ENCODE measurements at regions not wholly inside any gene's neighbourhood (a gene's known extent, or its start where the extent isn't known, plus 50 kb on each side); places are given as distances from the start of the nearest gene placed in this dataset.
"Not testable (repeated sequence)": the region's sequence is repeated elsewhere in the genome, so short reads cannot be mapped to it uniquely, and the experiment has no call there.

- DNase-seq, result no peak
Measured at GRCh38 chr6:168929871-168930450, 323.7 kb downstream of the THBS2 start.

GRCh38 chr6:168928012-168928411 is 325.6 kb downstream of the THBS2 start:
- no peak for DNase-seq

GRCh38 chr6:168927026-168927425 is 326.6 kb downstream of the THBS2 start:
- no peak for DNase-seq

GRCh38 chr6:168926306-168926705 is 327.3 kb downstream of the THBS2 start:
- no peak for DNase-seq

- no peak for DNase-seq
Measured at GRCh38 chr6:168925671-168926070, 328.0 kb downstream of the THBS2 start.

- DNase-seq, result no peak
Measured at GRCh38 chr6:168923171-168923570, 330.5 kb downstream of the THBS2 start.

GRCh38 chr6:168922436-168922835 is 331.2 kb downstream of the THBS2 start:
- DNase-seq, result no peak

- no peak for DNase-seq
Measured at GRCh38 chr6:168920289-168920688, 333.4 kb downstream of the THBS2 start.

- DNase-seq, result no peak
Measured at GRCh38 chr6:168919470-168920179, 334.0 kb downstream of the THBS2 start.

GRCh38 chr6:168916576-168917211 is 337.0 kb downstream of the THBS2 start:
- DNase-seq, result peak; percentile 67

GRCh38 chr6:168915855-168916254 is 337.8 kb downstream of the THBS2 start:
- DNase-seq, result no peak

GRCh38 chr6:168915242-168915641 is 338.4 kb downstream of the THBS2 start:
- DNase-seq, result no peak

- no peak for DNase-seq
Measured at GRCh38 chr6:168913866-168914469, 339.7 kb downstream of the THBS2 start.

- DNase-seq, result not testable (repeated sequence)
Measured at GRCh38 chr6:168913231-168913865, 340.3 kb downstream of the THBS2 start.

- peak; percentile 70 for DNase-seq
Measured at GRCh38 chr6:168909288-168909687, 344.4 kb downstream of the THBS2 start.

GRCh38 chr6:168908887-168909286 is 344.8 kb downstream of the THBS2 start:
- DNase-seq, result no peak

- DNase-seq, result peak; percentile 3
Measured at GRCh38 chr6:168908166-168908565, 345.5 kb downstream of the THBS2 start.

- no peak for DNase-seq
Measured at GRCh38 chr6:168906391-168906790, 347.3 kb downstream of the THBS2 start.

GRCh38 chr6:168905451-168906090 is 348.1 kb downstream of the THBS2 start:
- peak; percentile 49 for DNase-seq

- no peak for DNase-seq
Measured at GRCh38 chr6:168903613-168904345, 349.9 kb downstream of the THBS2 start.

GRCh38 chr6:168902075-168902474 is 351.6 kb downstream of the THBS2 start:
- DNase-seq, result no peak

- DNase-seq, result no peak
Measured at GRCh38 chr6:168901076-168901475, 352.6 kb downstream of the THBS2 start.
